A673 (cell line): ENCODE measurements at regions not wholly inside any gene's neighbourhood (a gene's known extent, or its start where the extent isn't known, plus 50 kb on each side); places are given as distances from the start of the nearest gene placed in this dataset.

Experiments used
- BruUV-seq: library from RNA; stranded (reverse); fragments of 400-500 nt; replicated peaks from 2 replicates; lab custom pipeline; 2021; lab: Mats Ljungman, UMichigan
- CTCF ChIA-PET: fragments of 300-600 bp; sonication (Branson Sonifier 250); formaldehyde crosslinking; loops from one replicate; lab custom pipeline; 2022; ENCODE audit warnings: antibody characterized with exemption; lab: Charles Lee
- POLR2A ChIA-PET: fragments of 300-600 bp; sonication (Branson Sonifier 250); formaldehyde crosslinking; loops from one replicate; lab custom pipeline; 2022; ENCODE audit warnings: antibody characterized with exemption; ENCODE audit not compliant: low non-redundant PET; lab: Charles Lee
- DNase-seq: peaks from one replicate; pipeline ENCODE4 v3.0.0-alpha.2; 2015; ENCODE audit warnings: low spot score
- H3K27ac ChIP-seq: fragments of 200-600 bp; sonication (generic); 2 replicates; pipeline ENCODE4 v1.5.1; 2016; ENCODE audit warnings: mixed run types, low read depth, mild to moderate bottlenecking, mixed read lengths, antibody characterized with exemption, low read length; ENCODE audit not compliant: poor library complexity, severe bottlenecking
- H3K27me3 ChIP-seq: fragments of 200-600 bp; sonication (generic); replicated peaks from 2 replicates; pipeline ENCODE4 v1.6.1; 2017; ENCODE audit warnings: mixed run types, low read depth, mild to moderate bottlenecking, mixed read lengths, antibody characterized with exemption, low read length; ENCODE audit not compliant: insufficient read depth, poor library complexity
- H3K36me3 ChIP-seq: fragments of 200-600 bp; sonication (generic); 2 replicates; pipeline ENCODE4 v1.6.1; 2016; ENCODE audit warnings: mixed run types, mild to moderate bottlenecking, mixed read lengths, antibody characterized with exemption, low read length; ENCODE audit not compliant: insufficient read depth, poor library complexity, severe bottlenecking
- H3K4me1 ChIP-seq: fragments of 200-600 bp; sonication (generic); 2 replicates; pipeline ENCODE4 v1.6.1; 2017; ENCODE audit warnings: mixed run types, mild to moderate bottlenecking, mixed read lengths, antibody characterized with exemption, low read length; ENCODE audit not compliant: insufficient read depth, poor library complexity, severe bottlenecking
- H3K4me3 ChIP-seq: fragments of 200-600 bp; sonication (generic); 2 replicates; pipeline ENCODE4 v1.5.1; 2016; ENCODE audit warnings: low read depth, mixed run types, mild to moderate bottlenecking, mixed read lengths, low read length; ENCODE audit not compliant: poor library complexity, severe bottlenecking
- H3K9me3 ChIP-seq: fragments of 200-600 bp; sonication (generic); 2 replicates; pipeline ENCODE4 v1.6.1; 2016; ENCODE audit warnings: mixed run types, low read depth, mild to moderate bottlenecking, mixed read lengths, antibody characterized with exemption, low read length; ENCODE audit not compliant: poor library complexity, severe bottlenecking
- EZH2 ChIP-seq: fragments of 200-600 bp; sonication (generic); IDR thresholded peaks from 2 replicates; pipeline ENCODE4 v1.6.1; 2017; ENCODE audit warnings: borderline replicate concordance, low read depth, mild to moderate bottlenecking, mixed read lengths, antibody characterized with exemption, low read length; ENCODE audit not compliant: poor library complexity, severe bottlenecking
- intact Hi-C: fragments of 100-400 bp; cut with micrococcal nuclease; formaldehyde crosslinking; loops from one replicate; pipeline ENCODE4 v1.10.0; 2022; ENCODE audit not compliant: unreplicated experiment
- TF ChIP-seq, protein P1 (sequence below): fragments of 300-800, 200-600 bp; sonication (generic); conservative IDR thresholded peaks from 2 replicates; pipeline ENCODE4 v1.5.1; 2017; ENCODE audit warnings: low read depth, mild to moderate bottlenecking, antibody characterized with exemption, low read length, moderate library complexity, mixed read lengths

DNA sequence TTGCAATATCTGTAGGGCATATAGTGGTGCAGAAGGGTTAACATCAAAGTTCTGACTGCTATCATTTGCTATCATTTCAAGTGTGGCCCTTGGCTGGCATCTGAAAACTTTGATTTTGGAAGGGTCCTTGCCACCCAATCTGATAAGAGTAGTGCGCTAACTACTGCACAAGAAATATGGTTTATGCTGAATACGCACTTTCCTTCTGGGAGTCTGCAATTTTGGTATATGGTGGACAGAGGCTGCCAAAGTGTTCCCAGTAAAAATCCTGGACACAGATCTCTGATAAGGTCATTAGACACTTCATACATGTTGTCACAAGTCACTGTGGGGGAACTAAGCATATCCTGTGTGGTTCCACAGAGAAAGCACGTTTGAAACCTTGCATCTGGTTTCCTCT is 461.6 kb upstream of the CDH11 start:
- no peaks in the 10 kb centered on the region for H3K27me3 ChIP-seq
- no peak for DNase-seq
- no peaks in the 10 kb centered on the region for H3K36me3 ChIP-seq
- TF ChIP-seq EZH2, result no peak
- TF ChIP-seq, protein P1, sequence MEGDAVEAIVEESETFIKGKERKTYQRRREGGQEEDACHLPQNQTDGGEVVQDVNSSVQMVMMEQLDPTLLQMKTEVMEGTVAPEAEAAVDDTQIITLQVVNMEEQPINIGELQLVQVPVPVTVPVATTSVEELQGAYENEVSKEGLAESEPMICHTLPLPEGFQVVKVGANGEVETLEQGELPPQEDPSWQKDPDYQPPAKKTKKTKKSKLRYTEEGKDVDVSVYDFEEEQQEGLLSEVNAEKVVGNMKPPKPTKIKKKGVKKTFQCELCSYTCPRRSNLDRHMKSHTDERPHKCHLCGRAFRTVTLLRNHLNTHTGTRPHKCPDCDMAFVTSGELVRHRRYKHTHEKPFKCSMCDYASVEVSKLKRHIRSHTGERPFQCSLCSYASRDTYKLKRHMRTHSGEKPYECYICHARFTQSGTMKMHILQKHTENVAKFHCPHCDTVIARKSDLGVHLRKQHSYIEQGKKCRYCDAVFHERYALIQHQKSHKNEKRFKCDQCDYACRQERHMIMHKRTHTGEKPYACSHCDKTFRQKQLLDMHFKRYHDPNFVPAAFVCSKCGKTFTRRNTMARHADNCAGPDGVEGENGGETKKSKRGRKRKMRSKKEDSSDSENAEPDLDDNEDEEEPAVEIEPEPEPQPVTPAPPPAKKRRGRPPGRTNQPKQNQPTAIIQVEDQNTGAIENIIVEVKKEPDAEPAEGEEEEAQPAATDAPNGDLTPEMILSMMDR, result no peak
- BruUV-seq, result no TSS peak
- peaks cover 12% of the 10 kb centered on the region for H3K4me1 ChIP-seq
- no peak overlapping the region for H3K27ac ChIP-seq
- ChIA-PET POLR2A (no interaction called here), CTCF (no interaction called here)
- no peaks in the 10 kb centered on the region for H3K9me3 ChIP-seq
- H3K4me3 ChIP-seq, result no peak overlapping the region
- intact Hi-C loops, result no loop called here

DNA sequence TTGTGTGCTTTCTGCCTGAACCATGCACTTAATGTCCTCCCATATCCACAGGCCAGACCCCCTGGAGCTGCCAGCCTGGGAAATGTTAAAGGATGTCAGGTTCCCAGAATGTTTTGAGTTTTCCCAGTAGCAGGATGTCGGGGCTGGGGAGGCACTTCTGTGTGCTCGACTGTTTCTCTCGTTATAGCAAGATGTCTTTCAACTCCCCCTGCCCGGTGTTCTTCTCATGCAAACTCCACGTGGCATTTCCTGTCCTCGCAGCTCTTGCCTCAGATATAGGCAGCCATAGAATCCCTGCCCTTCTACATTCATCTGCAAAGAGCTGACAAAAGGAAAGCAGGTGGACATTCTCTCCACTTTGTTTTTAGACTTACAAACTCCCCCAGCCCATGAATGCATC is 457.2 kb upstream of the CDH11 start:
- ChIA-PET CTCF (no interaction called here), POLR2A (no interaction called here)
- H3K9me3 ChIP-seq, result no peaks in the 10 kb centered on the region
- H3K4me3 ChIP-seq, result no peak overlapping the region
- BruUV-seq, result no TSS peak
- intact Hi-C loops, result no loop called here
- no peaks in the 10 kb centered on the region for H3K27me3 ChIP-seq
- no peak for DNase-seq
- no peak overlapping the region for H3K27ac ChIP-seq
- H3K4me1 ChIP-seq, result peaks cover 16% of the 10 kb centered on the region
- TF ChIP-seq, protein P1, result no peak
- TF ChIP-seq EZH2, result no peak
- no peaks in the 10 kb centered on the region for H3K36me3 ChIP-seq

DNA sequence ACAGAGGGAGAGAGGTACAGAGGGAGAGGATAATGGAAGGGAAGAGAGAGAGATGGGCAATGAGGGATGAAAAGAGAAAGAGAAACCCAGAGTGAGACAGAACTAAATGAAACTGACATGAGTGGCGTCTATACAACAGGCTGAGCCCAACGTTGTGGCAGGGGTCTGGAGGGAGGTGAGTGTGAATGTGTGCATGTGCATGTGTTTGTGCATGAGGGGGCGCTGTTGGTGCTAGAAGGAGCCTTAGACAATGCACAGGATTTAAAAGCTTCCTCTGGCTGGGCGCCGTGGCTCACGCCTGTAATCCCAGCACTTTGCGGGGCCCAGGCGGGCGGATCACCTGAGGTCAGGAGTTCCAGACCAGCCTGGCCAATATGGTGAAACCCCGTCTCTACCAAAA is 454.8 kb upstream of the CDH11 start:
- ChIA-PET POLR2A (no interaction called here), CTCF (interaction anchor here (0.7 to 1.0 kb wide), 2 partner anchors 28 to 31 kb away, joined by 3 read pairs; no protein-coding TSS in a partner anchor)
- no peak for TF ChIP-seq EZH2
- TF ChIP-seq, protein P1, result peak; percentile 43; the same call in 1 of the 2 replicates
- no peak overlapping the region for H3K4me3 ChIP-seq
- H3K27ac ChIP-seq, result no peak overlapping the region
- H3K4me1 ChIP-seq, result peaks cover 16% of the 10 kb centered on the region
- no peaks in the 10 kb centered on the region for H3K27me3 ChIP-seq
- H3K9me3 ChIP-seq, result no peaks in the 10 kb centered on the region
- intact Hi-C loops, result no loop called here
- BruUV-seq, result no TSS peak
- no peaks in the 10 kb centered on the region for H3K36me3 ChIP-seq
- DNase-seq, result peak; percentile 48
